Stimulated activated CD8-positive, alpha-beta memory T cell treated with anti-CD3 and anti-CD28 coated beads, Interleukin-2, amount 100 ng/mL, for 48 hours (primary cell): ENCODE measurements at regions not wholly inside any gene's neighbourhood (a gene's known extent, or its start where the extent isn't known, plus 50 kb on each side); places are given as distances from the start of the nearest gene placed in this dataset.
"Not testable (repeated sequence)": the region's sequence is repeated elsewhere in the genome, so short reads cannot be mapped to it uniquely, and the experiment has no call there.

ENCODE experiments used
- DNase-seq, 2 donors: peaks; one replicate each; pipeline ENCODE4 v3.0.0-alpha.2; 2020; ENCODE audit warnings: low read depth in 2 of 2

DNA sequence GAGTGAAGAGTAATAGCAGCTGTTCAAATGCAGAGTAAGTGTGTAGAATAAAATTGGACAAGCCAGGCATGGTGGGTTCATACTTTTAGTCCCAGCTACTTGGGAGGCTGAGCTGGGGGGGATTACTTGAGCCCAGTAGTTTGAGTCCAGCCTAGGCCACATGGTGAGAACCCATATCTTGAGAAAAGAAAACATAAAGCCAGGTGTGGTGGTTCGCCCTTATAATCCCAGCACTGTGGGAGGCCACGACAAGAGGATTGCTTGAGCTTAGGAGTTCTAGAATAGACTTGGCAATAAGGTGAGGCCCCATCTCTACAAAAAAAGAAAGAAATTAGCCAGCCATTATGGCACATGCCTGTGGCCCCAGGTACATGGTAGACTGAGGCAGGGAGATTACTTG lies 1241.1 kb downstream of the UQCRFS1 start:
- no peak for DNase-seq

GRCh38 chr19:27971071-27971470 lies 1241.9 kb downstream of the UQCRFS1 start:
- DNase-seq: no peak

DNA sequence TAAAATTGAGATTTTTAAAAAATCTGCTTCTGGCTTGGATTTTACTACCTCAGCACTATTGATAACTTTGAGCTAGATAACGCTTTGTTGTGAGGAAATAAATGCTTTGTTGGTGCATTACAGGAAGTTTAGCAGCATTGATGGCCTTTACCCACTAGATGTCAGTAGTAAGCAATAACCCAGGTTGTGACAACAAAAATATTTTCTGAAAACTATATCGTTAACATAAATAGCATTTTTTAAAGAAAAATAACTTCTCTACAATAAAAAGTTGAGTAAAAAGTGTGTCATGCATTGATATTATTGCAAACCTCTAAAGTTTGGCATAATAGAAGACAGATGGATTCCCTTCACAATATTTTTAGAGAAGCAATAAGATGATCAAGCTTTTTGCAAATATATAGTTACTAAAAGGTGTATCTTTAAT lies 1246.5 kb downstream of the UQCRFS1 start:
- DNase-seq: no peak

DNA sequence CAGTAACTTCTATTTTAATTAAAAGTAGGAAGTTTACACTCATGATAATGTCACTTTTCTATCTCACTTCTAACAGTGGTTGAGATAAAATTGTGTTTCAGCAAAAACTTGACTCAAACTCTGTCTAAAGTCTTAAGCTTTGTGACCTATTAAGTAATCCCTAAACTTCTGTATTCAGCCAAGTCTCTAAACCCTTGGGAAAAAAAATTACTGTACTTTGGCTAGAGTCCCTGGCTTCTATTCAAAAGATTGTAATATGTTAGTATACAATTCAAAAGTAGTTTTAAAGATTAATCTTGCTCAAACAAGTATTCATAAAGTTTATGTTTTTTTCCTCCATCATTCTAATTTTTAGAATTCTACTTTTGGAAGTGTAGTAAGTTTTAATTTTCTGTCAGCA lies 1248.8 kb downstream of the UQCRFS1 start:
- DNase-seq: no peak

DNA sequence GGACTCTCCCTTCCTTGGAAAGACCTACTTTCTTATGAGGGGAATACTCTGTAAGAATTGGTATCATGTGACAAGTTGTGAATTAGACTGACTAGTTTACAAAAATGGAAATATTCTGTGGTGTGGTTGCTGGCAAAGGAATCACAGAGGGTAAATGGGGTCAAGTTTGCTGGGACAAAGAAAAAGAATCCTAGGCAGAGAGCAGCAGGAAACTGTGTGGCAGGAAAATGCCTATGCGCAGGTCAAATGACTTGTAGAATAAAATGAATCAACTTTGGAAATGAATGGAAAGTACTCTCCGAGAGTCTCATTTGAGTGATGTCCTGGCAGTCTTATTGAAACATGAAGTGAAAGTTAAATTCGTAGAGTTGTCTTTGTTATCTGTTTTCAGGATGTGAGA lies 1250.7 kb downstream of the UQCRFS1 start:
- DNase-seq: no peak

- no peak for DNase-seq
Measured at GRCh38 chr19:27955485-27956480, 1257.2 kb downstream of the UQCRFS1 start.

DNA sequence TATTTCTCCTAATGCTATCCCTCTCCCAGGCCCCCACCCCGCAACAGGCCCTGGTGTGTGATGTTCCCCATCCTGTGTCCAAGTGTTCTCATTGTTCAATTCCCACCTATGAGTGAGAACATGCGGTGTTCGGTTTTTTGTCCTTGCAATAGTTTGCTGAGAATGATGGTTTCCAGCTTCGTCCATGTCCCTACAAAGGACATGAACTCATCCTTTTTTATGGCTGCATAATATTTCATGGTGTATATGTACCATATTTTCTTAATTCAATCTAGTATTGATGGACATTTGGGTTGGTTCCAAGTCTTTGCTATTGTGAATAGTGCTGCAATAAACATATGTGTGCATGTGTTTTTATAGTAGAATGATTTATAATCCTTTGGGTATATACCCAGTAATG lies 1270.3 kb downstream of the UQCRFS1 start:
- not testable (repeated sequence) for DNase-seq

- DNase-seq: no peak
Measured at GRCh38 chr19:27936139-27936538, 1276.8 kb downstream of the UQCRFS1 start.

GRCh38 chr19:27935669-27936068 lies 1277.3 kb downstream of the UQCRFS1 start:
- DNase-seq: no peak

DNA sequence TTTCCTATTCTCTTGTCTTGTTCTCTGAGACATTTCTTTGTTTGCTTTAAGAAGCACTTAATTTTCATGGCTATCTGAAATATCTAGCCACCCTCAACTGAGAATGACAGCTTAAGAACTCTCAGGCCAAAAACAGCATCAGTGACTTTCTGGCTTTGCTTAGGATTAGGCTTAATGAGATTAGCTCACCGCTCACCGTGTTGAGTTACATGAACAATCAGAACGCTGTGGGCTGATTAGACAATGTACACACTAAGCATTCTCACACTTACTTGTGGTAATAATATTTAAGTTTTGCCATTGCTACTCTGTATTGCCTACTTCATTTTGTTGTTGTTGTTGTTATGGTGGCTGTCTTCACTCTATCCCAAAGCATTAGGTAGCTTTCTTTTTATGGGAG lies 1283.6 kb downstream of the UQCRFS1 start:
- no peak for DNase-seq

DNA sequence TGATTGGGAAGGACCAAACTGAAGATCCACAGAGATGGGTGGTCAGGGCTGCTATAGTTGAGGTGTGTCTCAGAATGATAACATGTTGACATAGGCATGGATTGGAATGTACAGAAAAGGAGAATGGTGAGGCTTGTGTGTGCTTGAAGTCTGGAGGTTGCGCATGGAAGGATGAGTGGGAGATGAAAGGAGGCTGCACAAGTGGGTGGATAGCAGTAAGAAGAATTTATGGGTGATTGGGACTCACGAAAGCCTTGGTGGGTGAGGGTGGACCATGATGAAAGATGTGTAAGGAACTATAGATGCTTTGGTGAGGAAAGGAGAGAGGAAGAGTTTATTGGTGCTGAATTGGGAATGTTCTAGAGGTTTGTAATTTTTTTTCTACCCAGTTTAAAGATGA lies 1287.7 kb downstream of the UQCRFS1 start:
- no peak for DNase-seq

GRCh38 chr19:27922970-27923369 lies 1290.0 kb downstream of the UQCRFS1 start:
- DNase-seq: no peak

- no peak for DNase-seq
Measured at GRCh38 chr19:27920774-27921173, 1292.2 kb downstream of the UQCRFS1 start.

DNA sequence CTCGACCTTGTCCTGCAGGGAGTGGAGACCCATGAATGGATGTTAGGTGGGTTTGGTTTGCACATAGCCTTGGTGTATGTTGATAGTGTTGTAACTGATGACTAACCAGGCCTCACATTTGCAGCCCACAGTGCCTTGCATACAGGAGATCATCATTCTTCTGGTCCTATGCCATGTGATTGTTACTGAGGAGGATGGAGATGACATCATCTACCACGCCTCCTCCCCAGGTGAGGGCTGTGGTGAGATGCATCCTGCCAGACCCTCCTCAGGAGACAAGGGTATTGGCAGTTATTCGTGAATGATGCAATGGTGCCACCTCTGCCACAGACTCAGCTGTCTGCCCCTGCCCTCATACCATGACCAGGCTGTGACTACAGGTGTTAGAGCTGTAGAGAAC lies 1294.1 kb downstream of the UQCRFS1 start:
- no peak for DNase-seq

- DNase-seq: no peak
Measured at GRCh38 chr19:27911122-27911898, 1301.6 kb downstream of the UQCRFS1 start.

DNA sequence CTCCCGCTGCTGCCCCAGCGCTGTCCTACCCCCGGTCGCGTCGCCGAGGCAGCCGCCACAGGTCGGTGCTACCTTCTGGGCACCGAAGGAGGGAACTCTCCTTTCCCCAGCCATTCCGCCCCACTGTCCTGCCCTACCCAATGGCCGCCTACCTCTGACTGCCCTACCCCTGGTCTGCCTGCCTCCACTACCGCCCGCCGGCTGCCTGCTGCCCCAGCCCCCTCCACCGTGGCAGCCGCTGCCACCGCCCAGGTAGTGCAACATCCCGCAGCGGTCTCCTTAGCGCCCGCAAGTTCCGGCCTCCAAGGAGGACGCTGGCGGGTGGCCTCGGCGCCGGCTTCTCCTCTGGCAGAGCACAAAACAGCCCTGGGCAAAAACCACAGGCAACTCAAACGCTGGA lies 1303.1 kb downstream of the UQCRFS1 start:
- DNase-seq: no peak

- no peak for DNase-seq
Measured at GRCh38 chr19:27909185-27909840, 1303.6 kb downstream of the UQCRFS1 start.

DNA sequence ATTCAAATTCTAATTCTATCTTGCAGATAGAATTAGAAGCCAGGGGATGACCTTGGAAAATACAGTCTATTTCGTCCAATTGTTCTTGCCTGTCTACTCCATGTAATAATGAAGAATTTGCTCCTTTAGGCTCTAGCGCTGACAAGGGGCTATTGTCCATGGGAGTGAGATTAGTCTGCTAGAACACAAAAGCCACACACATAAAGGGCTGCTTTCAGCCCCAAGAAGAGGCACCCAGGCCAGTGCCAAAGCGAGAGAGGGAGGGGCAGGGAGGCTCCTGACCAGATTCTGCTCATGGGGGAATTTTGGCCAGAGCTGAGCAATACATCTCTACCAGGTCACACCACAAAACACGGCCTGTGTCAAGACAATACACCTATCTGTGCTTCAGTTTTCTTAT lies 1306.9 kb downstream of the UQCRFS1 start:
- DNase-seq: no peak

DNA sequence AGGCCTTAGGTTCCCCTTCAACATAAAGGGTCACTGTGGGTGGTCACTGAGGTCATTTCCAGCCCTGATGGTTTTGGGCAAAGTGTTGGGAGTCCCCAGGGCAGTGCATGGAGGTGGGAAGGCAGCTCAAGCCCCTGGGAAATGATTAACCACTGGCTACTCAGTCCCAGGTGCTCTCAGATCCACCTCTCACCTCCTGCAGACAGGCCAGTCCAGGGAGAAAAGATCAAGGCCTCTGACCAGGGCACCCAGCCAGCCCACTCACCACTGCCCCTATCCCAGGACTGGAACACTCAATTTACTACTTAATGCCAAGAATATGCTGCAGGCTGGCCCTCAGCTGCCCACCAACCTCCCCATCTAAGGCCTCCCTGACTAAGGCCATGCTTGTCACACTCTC lies 1307.9 kb downstream of the UQCRFS1 start:
- DNase-seq: no peak

DNA sequence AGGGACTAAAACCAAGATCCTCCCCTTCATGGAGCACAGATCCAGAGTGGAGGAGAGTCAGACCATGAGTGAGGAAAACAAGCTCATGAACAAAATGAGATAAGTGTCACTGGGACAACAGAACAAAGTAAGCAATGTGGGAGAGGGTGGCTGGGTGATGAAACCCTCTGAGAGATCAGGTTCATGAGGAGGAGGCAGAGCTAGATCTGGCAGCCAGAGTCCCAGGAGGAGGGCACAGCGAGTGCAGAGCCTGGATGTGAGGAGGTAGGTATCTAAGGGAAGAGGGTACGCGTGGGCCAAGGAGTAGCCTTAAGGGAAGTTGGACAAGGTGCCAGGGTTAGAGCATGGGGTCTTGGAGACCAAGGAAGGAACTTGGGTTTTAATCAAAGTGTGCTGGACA lies 1311.9 kb downstream of the UQCRFS1 start:
- DNase-seq: no peak

GRCh38 chr19:27896091-27896490 lies 1316.9 kb downstream of the UQCRFS1 start:
- DNase-seq: no peak
